RCC 7860 (cell line): ENCODE measurements at regions not wholly inside any gene's neighbourhood (a gene's known extent, or its start where the extent isn't known, plus 50 kb on each side); places are given as distances from the start of the nearest gene placed in this dataset.

Source experiments
- DNase-seq: peaks from one replicate; pipeline ENCODE4 v3.0.0-alpha.2; 2015; ENCODE audit warnings: low spot score
- FAIRE-seq: peaks from 2 replicates; lab custom pipeline; 2012; peaks lifted over from hg19 to GRCh38; lab: Jason Lieb, UNC

GRCh38 chr2:217491271-217491670, 511.5 kb downstream of the TNS1 start:
- FAIRE-seq (no peak), DNase-seq (no peak)

GRCh38 chr2:217489145-217489960, 513.4 kb downstream of the TNS1 start:
- no peak for DNase-seq

GRCh38 chr2:217484046-217484445, 518.7 kb downstream of the TNS1 start:
- DNase-seq (no peak), FAIRE-seq (no peak)

More at GRCh38 chr2:217489145-217489960, 513.4 kb downstream of the TNS1 start:
- FAIRE-seq: no peak

DNA sequence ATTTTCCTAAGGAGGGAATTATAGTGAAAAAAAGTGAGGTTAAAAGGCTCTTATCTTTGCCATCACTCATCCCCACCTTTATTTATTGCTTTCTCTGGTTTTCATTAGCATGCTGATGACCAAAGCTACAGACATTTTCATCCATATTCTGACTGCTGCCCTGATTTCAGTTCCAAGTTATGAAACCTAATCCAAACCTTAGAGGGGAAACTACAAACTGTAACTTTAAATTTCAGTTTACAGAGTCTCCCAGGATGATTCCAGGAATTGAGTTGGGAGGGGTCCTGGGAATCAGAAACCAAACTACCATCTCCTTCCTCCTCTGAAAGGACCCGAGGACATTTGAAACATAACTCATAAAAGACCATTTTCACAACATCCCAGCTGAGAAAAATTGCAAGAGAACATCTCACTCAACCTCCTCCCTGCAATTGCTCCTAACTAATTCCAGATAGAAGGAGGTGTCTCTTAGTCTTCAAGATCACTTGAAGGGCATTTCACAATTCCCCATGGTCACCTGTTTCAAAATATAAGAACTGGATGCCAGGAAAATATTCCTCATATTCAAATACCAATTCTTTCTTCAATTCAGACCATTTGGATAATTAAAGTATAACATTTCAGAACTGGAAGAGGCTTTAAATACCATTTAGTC, 520.6 kb downstream of the TNS1 start:
- DNase-seq (no peak), FAIRE-seq (no peak)

DNA sequence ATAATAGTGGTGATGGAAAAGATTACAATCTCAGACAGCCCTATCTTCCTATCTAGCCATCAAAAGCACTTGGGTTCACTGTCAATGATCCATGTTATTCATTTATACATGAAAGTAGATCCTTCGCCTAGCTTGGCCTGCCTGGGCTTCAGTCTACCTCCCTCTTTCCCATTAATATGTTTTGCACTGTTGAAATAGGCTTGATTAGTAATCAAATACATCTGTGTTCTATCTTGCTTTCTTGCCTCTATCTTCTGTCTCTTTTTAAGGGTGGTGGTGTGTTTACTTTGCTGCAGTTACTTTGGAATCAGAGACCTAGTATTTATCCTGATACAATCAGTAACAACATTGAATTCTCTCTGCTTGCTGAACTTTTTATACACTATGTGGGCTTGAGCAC, 521.2 kb downstream of the TNS1 start:
- FAIRE-seq: no peak

GRCh38 chr2:217479566-217479965, 523.2 kb downstream of the TNS1 start:
- FAIRE-seq (no peak), DNase-seq (no peak)

More for the DNA sequence above, 521.2 kb downstream of the TNS1 start:
- DNase-seq: no peak

DNA sequence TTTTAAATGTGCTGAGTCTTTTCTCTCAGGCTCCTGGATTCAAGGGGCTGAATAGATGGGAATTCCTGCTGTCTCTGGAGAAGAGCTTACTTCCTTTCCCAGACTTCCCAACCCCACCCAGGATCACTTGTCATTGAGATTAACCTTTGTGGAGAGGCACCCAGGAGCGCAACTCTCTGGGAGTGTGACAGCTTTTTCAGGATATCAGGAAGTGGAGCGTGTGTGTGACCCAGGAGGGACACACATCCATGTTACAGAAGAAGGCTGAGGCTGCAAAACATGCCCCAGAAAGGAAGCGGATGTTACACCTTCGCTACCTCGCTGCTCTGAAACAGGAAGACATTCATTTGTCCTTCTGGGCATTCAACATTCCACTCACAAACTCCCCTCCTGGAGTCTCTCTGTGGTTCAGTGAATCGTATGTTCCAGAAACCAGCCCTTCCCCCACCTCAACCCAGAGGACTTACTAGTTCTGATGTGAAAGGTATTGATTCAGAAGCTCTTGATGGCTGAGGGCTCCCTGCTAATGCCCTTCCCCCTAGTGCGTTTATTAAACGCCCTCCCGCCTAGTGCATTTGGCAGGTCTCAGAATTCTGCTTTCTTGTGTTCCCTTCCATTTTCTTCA, 523.9 kb downstream of the TNS1 start:
- FAIRE-seq (no peak), DNase-seq (no peak)

DNA sequence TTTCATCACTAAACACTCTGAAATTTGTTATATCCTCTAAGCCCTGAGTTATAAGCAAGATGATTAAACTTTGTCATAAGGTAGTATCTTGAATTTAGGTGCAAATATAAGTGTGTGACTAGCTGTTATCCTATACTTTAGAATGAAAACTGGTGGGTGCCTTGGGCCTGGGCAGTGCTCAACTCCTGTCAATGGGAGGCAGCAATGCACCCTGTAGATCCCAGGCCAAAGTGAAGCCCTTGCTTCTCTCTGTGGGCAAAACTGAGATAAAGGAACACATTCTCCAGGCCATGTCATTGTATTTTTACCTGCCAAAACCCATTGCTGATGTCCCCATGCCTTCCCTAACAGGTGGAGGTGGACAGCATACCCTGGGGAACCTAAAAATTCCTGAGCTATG, 525.2 kb downstream of the TNS1 start:
- no peak for FAIRE-seq
- no peak for DNase-seq

- no peak for DNase-seq
- no peak for FAIRE-seq
Measured at GRCh38 chr2:217475791-217476190, 527.0 kb downstream of the TNS1 start.

DNA sequence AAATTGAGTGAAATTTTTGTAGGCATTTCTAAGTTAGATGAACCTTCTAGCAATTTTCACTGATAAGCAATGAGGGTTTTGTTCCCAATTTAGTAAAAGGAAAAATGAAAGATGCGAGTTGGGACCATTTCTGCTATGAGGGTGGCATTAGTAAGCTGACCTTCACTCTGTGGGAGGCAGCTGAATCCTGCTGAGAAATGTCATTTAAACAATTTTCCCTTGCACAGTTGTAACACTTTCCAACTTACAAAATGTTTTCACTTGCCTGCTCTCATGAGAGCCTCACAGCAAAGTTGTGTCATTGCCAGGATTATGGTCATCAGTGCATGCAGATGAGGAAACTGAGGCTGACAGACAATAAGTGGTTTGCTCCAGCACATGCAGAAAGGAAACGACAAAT, 527.7 kb downstream of the TNS1 start:
- FAIRE-seq: no peak

DNA sequence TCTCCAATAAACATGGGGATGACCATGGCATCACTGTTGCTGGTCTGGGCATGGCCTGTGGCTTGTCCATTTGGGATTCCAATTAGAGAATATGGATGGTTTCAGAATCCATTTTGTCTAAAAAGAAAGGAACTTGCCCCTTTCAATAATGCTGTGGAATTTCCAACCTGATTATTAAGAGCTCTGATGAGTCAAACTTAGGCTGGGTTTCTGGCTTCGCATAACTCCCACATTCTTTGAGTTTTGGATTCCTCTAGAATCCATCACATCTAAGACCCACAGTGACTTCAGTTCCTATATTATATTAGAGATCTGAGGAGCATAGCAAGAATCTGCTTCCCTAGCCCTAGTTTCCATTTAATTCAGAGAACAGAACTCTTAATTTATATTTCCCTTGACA, 531.5 kb downstream of the TNS1 start:
- DNase-seq (peak; percentile 33), FAIRE-seq (no peak)

More for the DNA sequence above, 527.7 kb downstream of the TNS1 start:
- no peak for DNase-seq

DNA sequence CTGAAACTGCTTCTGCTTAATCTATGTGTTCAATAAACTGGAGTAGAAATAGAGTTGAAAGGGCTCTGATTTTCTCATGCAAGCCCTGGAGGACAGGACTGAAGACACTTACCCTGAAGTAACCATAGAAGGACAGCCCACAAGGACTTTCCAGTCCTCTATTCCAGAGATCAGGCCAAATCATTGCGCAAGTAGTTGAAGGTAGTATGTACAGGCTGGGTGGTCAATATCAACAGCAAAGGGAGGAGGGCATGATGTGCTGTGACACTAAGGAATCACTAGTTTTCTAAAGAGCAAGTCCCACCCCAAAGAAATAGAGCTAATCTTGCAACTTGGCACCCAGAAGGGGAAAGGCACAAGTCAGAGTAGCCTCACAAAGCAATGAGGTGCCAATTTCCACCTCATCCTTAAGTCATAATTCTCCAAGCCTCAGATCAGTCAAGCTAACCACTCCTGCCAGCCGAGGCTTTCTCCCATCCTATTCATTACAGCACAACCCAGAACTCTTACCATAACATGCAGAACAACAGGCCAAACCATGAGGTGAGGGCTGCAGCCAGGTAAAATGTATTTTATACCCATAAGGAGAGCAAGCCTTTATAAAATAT, 533.5 kb downstream of the TNS1 start:
- no peak for FAIRE-seq
- DNase-seq: no peak

- DNase-seq: no peak
- no peak for FAIRE-seq
Measured at GRCh38 chr2:217468042-217468830, 534.6 kb downstream of the TNS1 start.

GRCh38 chr2:217467331-217467730, 535.5 kb downstream of the TNS1 start:
- no peak for FAIRE-seq
- DNase-seq: no peak

DNA sequence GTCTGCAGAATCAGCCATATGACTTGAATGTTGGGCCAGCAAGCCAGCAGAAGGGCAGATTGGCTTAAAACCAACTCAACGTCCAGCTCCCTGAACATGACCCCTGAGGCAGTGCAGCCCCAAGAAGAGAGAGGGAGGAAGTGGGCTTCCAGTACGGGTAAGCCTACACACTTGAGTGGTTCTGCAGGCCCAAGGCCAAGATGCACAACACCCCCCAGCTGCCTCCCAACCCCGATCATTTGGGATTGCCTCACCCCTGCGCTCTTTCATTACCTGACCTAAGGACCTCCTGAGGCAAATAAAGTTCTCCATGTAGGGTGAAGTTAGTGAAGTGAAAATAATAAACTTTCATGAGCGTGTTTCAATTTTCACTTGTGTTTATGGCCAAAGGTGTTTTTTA, 536.0 kb downstream of the TNS1 start:
- no peak for DNase-seq
- FAIRE-seq: no peak

DNA sequence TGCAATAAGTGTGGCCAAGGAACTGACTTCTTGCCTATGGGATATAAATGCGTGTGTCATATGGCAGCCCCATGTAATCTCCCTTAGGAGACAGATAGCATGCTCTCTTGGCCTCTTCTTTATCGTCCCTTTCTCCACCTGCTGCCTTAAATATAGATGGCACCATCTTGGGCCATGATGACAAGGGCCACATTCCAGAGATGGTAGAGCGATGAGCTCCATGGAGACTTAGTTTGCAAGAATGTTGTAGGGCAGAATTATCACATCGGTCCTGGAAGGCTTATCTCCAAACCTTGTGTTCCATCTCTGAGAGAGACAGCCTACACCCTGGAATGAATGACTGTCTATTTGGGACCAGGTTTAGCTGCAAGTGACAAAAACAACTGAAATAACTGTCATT, 536.7 kb downstream of the TNS1 start:
- DNase-seq (no peak), FAIRE-seq (no peak)

DNA sequence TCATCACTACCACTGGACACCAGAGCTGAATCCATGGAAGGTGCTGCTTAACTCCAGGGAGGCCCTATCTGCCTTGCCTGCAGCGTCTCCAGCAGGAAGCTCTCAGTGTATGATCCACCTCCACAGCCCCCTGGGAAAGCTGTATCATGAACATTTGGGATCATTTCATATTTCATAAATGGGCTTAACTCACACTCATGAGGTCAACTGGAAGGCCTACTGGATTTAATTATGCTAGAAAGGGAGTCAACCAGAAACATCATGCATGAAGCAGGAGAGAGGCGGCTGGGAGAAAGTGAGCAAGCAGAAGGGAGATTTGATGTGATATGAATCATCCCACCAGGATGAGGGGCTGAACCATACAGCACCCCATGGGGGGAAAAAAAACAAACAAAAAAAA, 537.7 kb downstream of the TNS1 start:
- no peak for FAIRE-seq
- no peak for DNase-seq

DNA sequence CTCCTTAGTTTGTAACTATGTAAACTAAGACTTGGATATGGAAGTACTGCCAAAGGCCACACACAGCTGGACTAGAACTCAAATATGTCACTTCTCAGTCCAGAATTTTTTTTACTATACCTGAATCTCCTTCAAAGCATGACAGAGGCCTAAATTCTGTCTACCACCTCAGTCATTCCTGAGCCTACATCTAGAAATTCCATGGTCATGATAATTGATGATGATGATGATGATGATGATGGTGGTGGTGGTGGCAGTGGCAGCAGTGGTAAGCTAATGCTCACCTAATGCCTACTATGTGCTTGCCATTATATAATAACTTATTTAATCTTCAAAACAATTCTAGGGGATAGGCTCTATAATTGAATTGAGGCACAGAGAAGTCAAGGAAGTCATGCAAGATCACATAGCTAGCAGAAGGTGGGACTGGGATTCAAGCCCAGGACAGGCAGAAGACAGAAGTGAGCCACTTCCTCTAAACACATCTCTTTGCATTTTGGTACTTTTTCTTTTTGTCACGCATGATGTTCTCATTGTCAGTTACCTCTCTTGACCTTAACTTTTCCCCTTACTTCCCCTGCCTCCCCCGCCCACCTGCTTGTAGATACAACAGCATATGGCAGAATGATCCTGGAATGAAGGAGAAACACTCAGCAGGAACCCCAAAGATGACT, 539.3 kb downstream of the TNS1 start:
- no peak for DNase-seq
- FAIRE-seq: no peak

DNA sequence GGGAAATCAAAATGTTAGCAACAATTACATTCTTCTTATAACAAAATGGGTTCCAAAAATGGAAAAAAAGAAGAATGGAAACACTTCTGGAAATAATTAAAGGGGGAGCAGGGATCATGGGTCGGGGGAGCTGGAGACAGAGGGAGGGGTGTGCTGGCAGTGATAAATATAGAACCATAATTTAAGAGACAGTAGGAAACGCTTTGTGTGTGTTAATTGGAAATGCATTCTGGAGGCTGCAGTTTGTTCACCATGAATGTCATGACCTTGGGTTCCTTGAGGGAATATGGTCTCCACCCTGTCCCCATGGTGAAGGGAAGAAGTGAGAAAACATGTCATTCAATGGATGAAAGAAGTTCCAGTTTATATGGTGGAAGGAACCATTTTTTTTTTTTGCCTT, 540.7 kb downstream of the TNS1 start:
- DNase-seq (no peak), FAIRE-seq (no peak)

DNA sequence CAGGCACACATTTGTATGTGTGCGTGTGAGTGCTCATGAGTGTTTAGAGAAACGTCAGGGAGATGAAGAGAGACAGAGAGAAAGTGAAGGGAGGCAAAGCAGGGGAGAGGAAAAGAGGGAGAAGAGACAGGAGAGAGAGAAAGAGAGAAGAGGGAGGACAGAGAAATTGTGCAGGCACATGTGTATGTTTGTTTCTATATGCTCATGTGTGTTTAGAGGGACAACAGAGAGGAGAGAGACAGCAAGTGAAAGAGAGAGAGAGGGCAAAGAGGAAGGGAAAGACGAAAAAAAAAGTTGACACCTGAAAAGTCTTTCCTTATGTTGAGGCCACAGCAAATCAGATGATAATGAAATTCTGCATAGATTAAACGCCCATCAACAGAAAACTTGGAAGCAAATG, 541.1 kb downstream of the TNS1 start:
- FAIRE-seq (no peak), DNase-seq (no peak)
